HG02759 (cell line): ENCODE measurements at regions not wholly inside any gene's neighbourhood (a gene's known extent, or its start where the extent isn't known, plus 50 kb on each side); places are given as distances from the start of the nearest gene placed in this dataset.
A peak's percentile ranks its signal among the peaks of the same experiment; 100 is the strongest.
"Not testable (repeated sequence)": the region's sequence is repeated elsewhere in the genome, so short reads cannot be mapped to it uniquely, and the experiment has no call there.

Source experiments
- ATAC-seq: cut with Tn5 transposase; IDR thresholded peaks from one replicate; pipeline ENCODE4 v1.9.1; 2021; ENCODE audit warnings: mild to moderate bottlenecking, moderate library complexity; ENCODE audit not compliant: unreplicated experiment

DNA sequence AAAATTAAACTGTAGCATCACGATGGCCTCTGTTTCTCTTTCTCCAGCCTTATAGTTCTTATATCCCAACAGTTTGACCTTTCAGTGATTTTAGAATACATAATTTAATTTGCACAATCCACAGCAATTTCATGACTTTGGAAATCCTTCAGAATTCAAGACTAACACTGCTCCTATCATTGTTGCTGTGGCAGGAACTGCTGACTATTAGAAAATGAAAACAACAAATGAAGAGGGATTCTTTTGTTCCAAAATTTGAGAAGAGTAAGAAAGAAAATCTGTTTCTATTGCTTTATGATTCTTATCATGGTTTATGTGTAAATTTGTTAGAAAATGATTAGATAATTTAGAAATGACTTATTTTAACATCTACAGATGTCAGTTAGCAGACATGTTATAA, 604.0 kb upstream of the ADGRB3 start:
- no peak for ATAC-seq

GRCh38 chr6:68026483-68026882, 608.6 kb upstream of the ADGRB3 start:
- ATAC-seq: no peak

- no peak for ATAC-seq
These were observed 609.3 kb upstream of the ADGRB3 start for GRCh38 chr6:68025764-68026163.

DNA sequence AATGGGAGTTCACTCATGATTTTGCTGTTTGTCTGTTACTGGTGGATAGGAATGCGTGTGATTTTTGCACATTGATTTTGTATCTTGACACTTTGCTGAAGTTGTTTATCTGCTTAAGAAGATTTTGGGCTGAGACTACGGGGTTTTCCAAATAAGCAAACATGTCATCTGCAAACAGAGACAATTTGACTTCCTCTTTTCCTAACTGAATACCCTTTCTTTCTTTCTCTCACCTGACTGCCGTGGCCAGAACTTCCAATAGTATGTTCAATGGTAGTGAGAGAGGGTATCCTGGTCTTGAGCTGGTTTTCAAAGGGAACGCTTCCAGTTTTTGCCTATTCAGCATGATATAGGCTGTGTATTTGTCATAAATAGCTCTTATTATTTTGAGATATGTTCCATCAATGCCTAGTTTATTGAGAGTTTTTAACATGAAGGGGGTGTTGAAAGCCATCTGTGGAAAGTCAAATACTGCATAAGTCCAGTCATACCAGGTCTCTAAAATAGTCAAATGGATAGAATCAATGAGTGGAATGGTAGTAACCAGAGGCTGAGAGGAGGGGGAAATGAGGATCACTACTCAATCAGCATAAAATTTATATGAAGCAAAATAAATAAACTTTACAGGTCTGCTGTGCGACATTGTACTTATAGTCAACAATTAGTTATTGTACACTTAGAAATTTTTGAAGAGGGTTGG, 610.4 kb upstream of the ADGRB3 start:
- no peak for ATAC-seq

GRCh38 chr6:68022968-68023367, 612.1 kb upstream of the ADGRB3 start:
- not testable (repeated sequence) for ATAC-seq

GRCh38 chr6:68013780-68014515, 621.1 kb upstream of the ADGRB3 start:
- no peak for ATAC-seq

GRCh38 chr6:68012822-68013221, 622.3 kb upstream of the ADGRB3 start:
- no peak for ATAC-seq

DNA sequence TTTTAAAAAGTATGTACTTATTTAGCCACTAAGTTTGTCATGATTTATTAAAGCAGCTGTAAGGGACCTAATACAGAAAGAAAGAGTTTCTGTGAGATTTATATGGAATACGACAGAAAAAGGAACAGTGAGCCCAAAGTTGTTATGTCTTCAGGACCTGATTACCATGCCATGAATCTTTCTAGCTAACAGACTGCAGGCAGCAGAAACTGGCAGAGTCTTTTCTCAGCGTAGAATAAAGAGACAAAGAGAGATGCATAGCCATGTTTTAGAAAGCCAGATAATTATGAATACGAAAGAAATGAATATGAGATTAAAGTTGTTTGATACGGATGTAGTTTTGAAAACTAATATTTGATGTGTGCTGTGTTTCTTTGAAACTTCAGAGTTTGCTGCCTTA, 624.1 kb upstream of the ADGRB3 start:
- ATAC-seq: no peak

DNA sequence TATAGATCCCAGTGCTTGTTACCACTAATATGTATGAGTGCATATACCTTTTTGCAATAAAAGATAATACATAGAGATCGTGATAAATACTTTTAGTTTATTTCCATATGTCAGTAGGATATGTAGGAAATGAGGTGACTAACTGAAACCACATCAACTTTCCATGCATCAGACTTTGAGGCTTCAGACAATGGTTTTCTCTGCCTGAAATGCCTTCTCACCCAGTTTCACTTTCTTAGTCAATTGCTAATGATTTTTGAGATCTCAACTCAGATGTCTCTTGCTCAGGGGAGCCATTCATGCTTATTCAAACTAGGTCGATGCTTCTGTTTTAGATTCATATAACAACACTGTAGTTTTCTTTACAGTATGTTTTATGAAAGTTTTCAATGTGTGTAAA, 626.6 kb upstream of the ADGRB3 start:
- peak; percentile 55 for ATAC-seq

DNA sequence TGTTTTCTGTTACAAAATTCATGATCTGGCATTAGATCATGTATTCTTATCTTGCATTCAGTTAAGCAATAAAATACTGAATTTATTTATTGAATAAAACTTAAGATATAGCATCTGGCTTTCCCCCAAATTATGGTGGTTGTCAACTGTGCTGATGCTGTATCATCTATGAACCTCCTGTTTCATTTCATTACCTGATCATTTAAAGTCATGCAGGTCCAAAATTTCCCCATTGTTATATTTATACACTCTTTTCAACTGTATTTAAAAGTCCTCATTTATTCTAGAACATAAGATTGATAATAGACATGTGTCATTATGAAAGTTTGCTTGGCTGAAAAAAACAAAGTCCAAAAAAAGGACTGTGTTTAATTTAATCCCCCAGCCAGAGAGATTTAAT, 627.4 kb upstream of the ADGRB3 start:
- no peak for ATAC-seq

GRCh38 chr6:67986694-67987232, 648.3 kb upstream of the ADGRB3 start:
- no peak for ATAC-seq

DNA sequence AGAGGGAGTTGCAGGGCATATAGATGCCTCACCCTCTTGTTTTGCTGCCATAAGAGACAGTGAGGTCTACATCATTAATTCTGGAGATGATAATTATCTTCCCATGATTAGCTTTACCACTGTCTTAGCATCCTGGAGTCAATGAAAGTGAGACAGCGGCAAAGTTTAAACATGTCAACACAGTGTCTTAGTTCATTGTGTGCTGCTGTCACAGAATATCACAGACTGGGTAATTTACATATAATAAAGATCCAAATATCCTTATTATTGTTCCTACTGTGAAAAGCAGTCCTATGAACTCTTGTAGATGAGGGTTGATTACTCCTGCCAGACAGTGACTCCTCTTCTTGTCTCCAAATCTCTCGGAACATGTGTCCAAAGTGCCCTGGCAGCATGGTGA, 658.6 kb upstream of the ADGRB3 start:
- no peak for ATAC-seq

DNA sequence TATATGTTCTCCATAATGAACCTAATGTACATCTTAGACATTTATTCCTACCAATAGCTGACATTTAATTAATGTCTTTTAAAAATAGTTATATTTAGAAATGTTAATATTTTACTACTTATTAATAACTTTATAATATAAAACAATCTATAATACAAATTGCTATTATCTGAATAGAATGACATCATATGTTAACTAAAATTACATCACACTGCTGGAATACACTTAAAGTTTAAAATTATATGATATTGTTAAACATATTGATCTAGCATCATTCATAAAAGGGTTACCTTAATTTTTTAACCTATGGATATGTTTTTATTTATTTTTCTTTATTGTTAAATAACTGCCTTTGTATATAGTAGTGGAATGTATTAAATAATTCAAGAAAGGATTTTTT, 660.2 kb upstream of the ADGRB3 start:
- no peak for ATAC-seq

- no peak for ATAC-seq
These were observed 663.3 kb upstream of the ADGRB3 start for GRCh38 chr6:67971812-67972211.

- ATAC-seq: no peak
These were observed 668.3 kb upstream of the ADGRB3 start for GRCh38 chr6:67966830-67967229.

- ATAC-seq: no peak
These were observed 678.7 kb upstream of the ADGRB3 start for GRCh38 chr6:67956352-67956751.

DNA sequence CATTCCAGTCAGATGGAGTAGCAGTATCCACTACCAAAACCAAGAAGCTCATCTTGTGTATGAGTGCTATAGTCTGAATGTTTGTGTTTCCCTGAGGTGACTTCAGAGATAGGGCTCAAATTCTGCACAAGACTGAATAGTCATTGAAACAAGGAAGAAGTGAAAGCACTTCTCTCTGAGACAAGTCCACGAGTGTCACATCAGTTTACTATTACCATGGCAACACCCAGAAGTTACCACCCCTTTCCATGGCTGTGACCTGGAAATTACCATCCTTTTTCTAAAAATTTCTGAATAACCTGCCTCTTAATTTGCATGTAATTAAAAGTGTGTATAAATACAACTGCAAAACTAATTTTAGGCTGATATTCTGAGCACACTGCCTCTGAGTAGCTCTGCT, 682.1 kb upstream of the ADGRB3 start:
- no peak for ATAC-seq

DNA sequence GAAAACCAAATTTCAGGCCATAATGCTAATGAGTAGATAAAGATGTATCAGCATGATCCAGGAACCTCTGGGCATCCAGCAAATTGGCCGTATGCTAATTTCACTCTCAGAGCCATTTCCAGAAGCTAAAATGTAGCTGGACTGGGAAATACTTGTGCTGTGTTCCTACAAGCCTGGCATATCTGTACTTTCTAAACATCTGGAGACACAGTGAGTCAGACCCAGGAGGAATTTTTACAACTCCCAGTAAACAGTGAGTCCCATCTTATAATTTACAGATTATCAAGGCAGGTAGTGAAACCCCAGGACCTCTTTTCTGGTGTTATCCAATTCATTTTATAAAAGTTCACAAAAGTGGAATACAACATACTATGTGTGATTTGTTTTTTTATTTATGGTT, 683.0 kb upstream of the ADGRB3 start:
- no peak for ATAC-seq

GRCh38 chr6:67947762-67948161, 687.3 kb upstream of the ADGRB3 start:
- ATAC-seq: not testable (repeated sequence)

- ATAC-seq: no peak
These were observed 699.1 kb upstream of the ADGRB3 start for GRCh38 chr6:67935976-67936477.

- ATAC-seq: no peak
These were observed 701.8 kb upstream of the ADGRB3 start for GRCh38 chr6:67933278-67933677.

GRCh38 chr6:67922588-67922987, 712.5 kb upstream of the ADGRB3 start:
- ATAC-seq: not testable (repeated sequence)
